ENCODE measurements at regions not wholly inside any gene's neighbourhood (a gene's known extent, or its start where the extent isn't known, plus 50 kb on each side); places are given as distances from the start of the nearest gene placed in this dataset.

DNA sequence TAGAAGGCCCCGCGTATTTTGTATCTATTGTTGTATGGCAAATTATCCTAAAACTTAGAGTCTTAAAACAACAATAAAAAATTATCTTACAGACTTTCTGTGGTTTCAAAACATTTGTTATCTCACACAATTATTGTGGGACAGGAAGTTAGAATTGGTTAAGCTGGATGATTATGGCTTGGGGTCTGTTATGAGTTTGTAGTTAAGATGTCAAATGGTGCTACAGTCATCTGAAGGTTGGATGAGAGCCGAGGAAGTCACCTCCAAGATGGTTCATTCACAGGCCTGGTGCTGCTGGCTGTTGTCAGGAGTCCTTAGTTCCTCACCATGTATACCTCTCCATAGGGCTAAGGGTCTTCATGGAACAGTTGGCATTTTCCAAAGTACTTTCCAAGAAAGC lies 175.6 kb upstream of the FANCL start:
- FAIRE-seq (no peak), DNase-seq (ENCODE audit: low read depth in 1 of 2, low spot score in 2 of 2) (no peak)
- Histone ChIP-seq H2BK12ac (ENCODE audit: low read depth, low read length) (no peak overlapping the region), H3K9me3 (ENCODE audit: insufficient read depth in 2 of 2, low read depth in 1 of 2, low read length in 1 of 2) (no peaks in the 10 kb centered on the region), H3K56ac (replicated peaks; ENCODE audit: insufficient read length, low read depth, low read length) (no peak overlapping the region), H2BK5ac (ENCODE audit: low read depth, low read length) (no peak overlapping the region), H2AFZ (ENCODE audit: low read length) (no peak overlapping the region), H3K79me2 (ENCODE audit: control insufficient read depth in 1 of 2, insufficient read depth in 2 of 2, low read length in 2 of 2) (no peaks in the 10 kb centered on the region), H3K23me2 (ENCODE audit: low read depth, low read length) (no peaks in the 10 kb centered on the region), H3K36me3 (ENCODE audit: control insufficient read depth in 2 of 4, insufficient read depth in 4 of 4, low read length in 3 of 4) (no peaks in the 10 kb centered on the region), H3K27ac (ENCODE audit: low read depth, low read length) (no peak overlapping the region), H3K4ac (replicated peaks; ENCODE audit: insufficient read length, low read depth, low read length) (no peak overlapping the region), H4K20me1 (replicated peaks in 1 of 2; ENCODE audit: control insufficient read depth in 1 of 2, insufficient read depth in 2 of 2, low read length in 2 of 2) (no peaks in the 10 kb centered on the region), H3K4me1 (replicated peaks in 1 of 4; ENCODE audit: control insufficient read depth in 3 of 4, insufficient read depth in 4 of 4, low read length in 3 of 4) (no peaks in the 10 kb centered on the region), H3K23ac (ENCODE audit: insufficient read length) (no peak overlapping the region), H4K8ac (ENCODE audit: extremely low read depth, insufficient read depth, low read length) (no peak overlapping the region), H2AK5ac (ENCODE audit: low read depth, low read length) (no peak overlapping the region), H3K14ac (ENCODE audit: insufficient read length) (no peak overlapping the region), H3K9ac (replicated peaks in 1 of 4; ENCODE audit: extremely low read depth in 1 of 4, low read depth in 3 of 4, low read length in 3 of 4) (no peak overlapping the region), H3K79me1 (ENCODE audit: low read depth, low read length) (no peaks in the 10 kb centered on the region), H4K91ac (replicated peaks; ENCODE audit: insufficient read length, low read length) (no peak overlapping the region), H3K4me3 (ENCODE audit: extremely low read depth in 1 of 4, insufficient read depth in 2 of 4, low read depth in 3 of 4, low read length in 4 of 4) (no peak overlapping the region), H4K5ac (ENCODE audit: insufficient read length, low read depth, low read length) (no peak overlapping the region), H2BK120ac (replicated peaks; ENCODE audit: low read depth, low read length) (no peak overlapping the region), H3K4me2 (ENCODE audit: insufficient read depth in 1 of 2, low read depth in 2 of 2, low read length in 2 of 2) (no peak overlapping the region), H2BK15ac (ENCODE audit: low read length) (no peak overlapping the region), H2BK20ac (ENCODE audit: low read length) (no peak overlapping the region), H3K18ac (ENCODE audit: extremely low read depth, low read length) (no peak overlapping the region), H3K27me3 (replicated peaks in 1 of 4; ENCODE audit: control insufficient read depth in 3 of 4, extremely low read depth in 1 of 4, insufficient read depth in 3 of 4, low read length in 3 of 4) (no peaks in the 10 kb centered on the region)
- TF ChIP-seq SIX5 (IDR thresholded peaks at IDR 0.05; ENCODE audit: low read depth, low read length) (no peak), NANOG (IDR thresholded peaks at IDR 0.05; ENCODE audit: insufficient read depth, low read depth, low read length, poor library complexity, severe bottlenecking) (no peak), GTF2F1 (IDR thresholded peaks at IDR 0.05; ENCODE audit: borderline replicate concordance, low read depth, low read length) (no peak), BRCA1 (IDR thresholded peaks at IDR 0.05; ENCODE audit: low read depth, low read length) (no peak), TCF12 (IDR thresholded peaks at IDR 0.05; ENCODE audit: low read depth, low read length) (no peak), HDAC2 (IDR thresholded peaks at IDR 0.05; ENCODE audit: borderline replicate concordance in 1 of 2, low read depth in 2 of 2, low read length in 2 of 2) (no peak), EP300 (IDR thresholded peaks at IDR 0.05; ENCODE audit: borderline replicate concordance in 1 of 2, low read depth in 2 of 2, low read length in 2 of 2) (no peak), POLR2AphosphoS5 (IDR thresholded peaks at IDR 0.05; ENCODE audit: low read depth, low read length) (no peak), CTBP2 (IDR thresholded peaks at IDR 0.05; ENCODE audit: borderline replicate concordance, insufficient read depth, insufficient read length, low read length) (no peak), CHD2 (IDR thresholded peaks at IDR 0.05; ENCODE audit: low read length) (no peak), TEAD4 (IDR thresholded peaks at IDR 0.05; ENCODE audit: low read depth, low read length) (no peak), YY1 (IDR thresholded peaks at IDR 0.05; ENCODE audit: low read depth, low read length) (no peak), NRF1 (IDR thresholded peaks at IDR 0.05; ENCODE audit: low read depth, low read length) (no peak), RXRA (IDR thresholded peaks at IDR 0.05; ENCODE audit: insufficient read depth, low read depth, low read length) (no peak)
- 89% methylated on average over 3 of the region's 3 CpGs; no CpG with 5 or more reads in 1 of the 2 experiments for WGBS, 2 experiments (ENCODE audit: extremely low coverage in 1 of 2, insufficient coverage in 1 of 2, insufficient read length in 1 of 2, insufficient replicate concordance in 2 of 2, low coverage in 1 of 2, low lambda C conversion rate in 2 of 2, missing lambda C conversion rate in 1 of 2)
- ChIA-PET CTCF (ENCODE audit: partially characterized antibody) (interaction anchor here (0.6 kb wide), 1 partner anchor 169 kb away, joined by 3 read pairs; no protein-coding TSS in a partner anchor), POLR2A (ENCODE audit: partially characterized antibody) (no interaction called here)
